Sigmoid colon (tissue), 6 donors: ENCODE measurements at regions not wholly inside any gene's neighbourhood (a gene's known extent, or its start where the extent isn't known, plus 50 kb on each side); places are given as distances from the start of the nearest gene placed in this dataset.

ENCODE experiments used
- DNase-seq: peaks from one replicate; pipeline ENCODE4 v3.0.0-alpha.2; 2019
- H3K27ac ChIP-seq, 4 donors: fragments of 200-600 bp; sonication (generic); one replicate each; pipeline ENCODE4 v1.5.1; 2016 to 2019; ENCODE audit warnings: mild to moderate bottlenecking in 1 of 4
- H3K27me3 ChIP-seq, 3 donors: fragments of 200-600 bp; sonication (generic); one replicate each; pipeline ENCODE4 v1.5.1; 2019; ENCODE audit warnings: mild to moderate bottlenecking in 1 of 3
- H3K36me3 ChIP-seq, 4 donors: fragments of 200-600 bp; sonication (generic); one replicate each; pipeline ENCODE4 v1.5.1; 2016 to 2019
- H3K4me1 ChIP-seq, 4 donors: fragments of 200-600 bp; sonication (generic); one replicate each; pipeline ENCODE4 v1.5.1; 2017 to 2019
- H3K4me3 ChIP-seq, 4 donors: fragments of 200-600 bp; sonication (generic); one replicate each; pipeline ENCODE4 v1.5.1; 2017 to 2019; ENCODE audit warnings: mild to moderate bottlenecking in 2 of 4, moderate library complexity in 1 of 4
- H3K9me3 ChIP-seq, 4 donors: fragments of 200-600 bp in 3 of 4; sonication (generic) in 3 of 4; one replicate each; pipeline versions ENCODE4 v1.5.1 to v1.6.1; 2013 to 2019
- CTCF ChIP-seq, 4 experiments: fragments of 450-650 bp in 3 of 4; fragments of 200-600 bp in 1 of 4; IDR thresholded peaks; one replicate each; pipeline ENCODE4 v1.5.1; 2016 to 2019; ENCODE audit warnings: antibody characterized with exemption in 4 of 4, mild to moderate bottlenecking in 3 of 4, moderate library complexity in 2 of 4
- EP300 ChIP-seq, 4 donors: sonication (generic); formaldehyde crosslinking; IDR thresholded peaks; one replicate each; pipeline ENCODE4 v1.6.1; 2017; ENCODE audit warnings: antibody characterized with exemption in 4 of 4
- POLR2A ChIP-seq, 2 donors: fragments of 450-650 bp; IDR thresholded peaks; one replicate each; pipeline ENCODE4 v1.6.1; 2016; ENCODE audit warnings: antibody characterized with exemption in 2 of 2, mild to moderate bottlenecking in 2 of 2, moderate library complexity in 2 of 2
- POLR2AphosphoS5 ChIP-seq, 4 donors: sonication (generic); formaldehyde crosslinking; IDR thresholded peaks; one replicate each; pipeline ENCODE4 v1.6.1; 2017; ENCODE audit warnings: antibody characterized with exemption in 4 of 4
- WGBS, 2 donors: extraction: QIAGEN DNeasy Blood & Tissue Kit; methylation state at CpG; one replicate each; pipeline ENCODE4 v1.1.7; 2013; 5-methylcytosine and 5-hydroxymethylcytosine counted together
- intact Hi-C: fragments of 100-400 bp; cut with DNase I; formaldehyde crosslinking; loops from one replicate; pipeline ENCODE4 v1.15.1; 2023
- donor health status: healthy with polysubstance abuse.
- donor health status: healthy.

GRCh38 chr1:55472115-55472514 lies 257.0 kb upstream of the USP24 start:
- no peak overlapping the region for H3K27ac ChIP-seq
- DNase-seq = no peak

GRCh38 chr1:55468142-55468795 lies 253.1 kb upstream of the USP24 start:
- no peaks in the 10 kb centered on the region for H3K27me3 ChIP-seq
- WGBS, 2 donors = 73 to 86% methylated on average over 7 of the region's 7 CpGs
- no peak overlapping the region for H3K4me3 ChIP-seq
- no peaks in the 10 kb centered on the region for H3K36me3 ChIP-seq
- no peak for DNase-seq
- H3K9me3 ChIP-seq = no peaks in the 10 kb centered on the region
- TF ChIP-seq POLR2AphosphoS5 (IDR thresholded peaks at IDR 0.05) (no peak), CTCF (IDR thresholded peaks at IDR 0.05) (no peak), POLR2A (IDR thresholded peaks at IDR 0.05) (no peak), EP300 (IDR thresholded peaks at IDR 0.05) (no peak)
- no peak overlapping the region for H3K27ac ChIP-seq
- intact Hi-C loops = loop anchor here (5.0 kb wide), 1 partner anchor 49 kb away; no protein-coding TSS in a partner anchor
- peaks cover 0 to 9% (median 2%) of the 10 kb centered on the region in 4 donors for H3K4me1 ChIP-seq

More at GRCh38 chr1:55472115-55472514, 257.0 kb upstream of the USP24 start:
- Histone ChIP-seq H3K4me1 (no peaks in the 10 kb centered on the region), H3K36me3 (no peaks in the 10 kb centered on the region), H3K4me3 (no peak overlapping the region), H3K9me3 (no peaks in the 10 kb centered on the region), H3K27me3 (no peaks in the 10 kb centered on the region)
- WGBS, 2 donors = 94 to 98% methylated on average over 1 of the region's 1 CpG
- intact Hi-C loops = no loop called here
- TF ChIP-seq POLR2AphosphoS5 (IDR thresholded peaks at IDR 0.05) (no peak), EP300 (IDR thresholded peaks at IDR 0.05) (no peak), POLR2A (IDR thresholded peaks at IDR 0.05) (no peak), CTCF (IDR thresholded peaks at IDR 0.05) (no peak)

GRCh38 chr1:55466921-55467320 lies 251.8 kb upstream of the USP24 start:
- Histone ChIP-seq H3K27ac (no peak overlapping the region), H3K36me3 (no peaks in the 10 kb centered on the region), H3K27me3 (no peaks in the 10 kb centered on the region), H3K4me3 (no peak overlapping the region), H3K4me1 (peaks cover 0 to 9% (median 2%) of the 10 kb centered on the region in 4 donors), H3K9me3 (no peaks in the 10 kb centered on the region)
- no peak for TF ChIP-seq POLR2A (IDR thresholded peaks at IDR 0.05)
- TF ChIP-seq POLR2AphosphoS5 (IDR thresholded peaks at IDR 0.05) = no peak
- no peak for TF ChIP-seq EP300 (IDR thresholded peaks at IDR 0.05)
- TF ChIP-seq CTCF (IDR thresholded peaks at IDR 0.05) = no peak
- no peak for DNase-seq
- intact Hi-C loops = loop anchor here (5.0 kb wide), 1 partner anchor 50 kb away; no protein-coding TSS in a partner anchor
- WGBS, 2 donors = 93% methylated on average over 2 of the region's 2 CpGs

- H3K4me3 ChIP-seq = no peak overlapping the region
- no peaks in the 10 kb centered on the region for H3K27me3 ChIP-seq
- no peak overlapping the region for H3K27ac ChIP-seq
- H3K4me1 ChIP-seq = peaks cover 0 to 9% (median 2%) of the 10 kb centered on the region in 4 donors
- TF ChIP-seq CTCF (IDR thresholded peaks at IDR 0.05) (no peak), POLR2A (IDR thresholded peaks at IDR 0.05) (no peak), POLR2AphosphoS5 (IDR thresholded peaks at IDR 0.05) (no peak), EP300 (IDR thresholded peaks at IDR 0.05) (no peak)
- DNase-seq = no peak
- intact Hi-C loops = loop anchor here (5.0 kb wide), 1 partner anchor 51 kb away; no protein-coding TSS in a partner anchor
- H3K36me3 ChIP-seq = no peaks in the 10 kb centered on the region
- 13 to 51% methylated on average over 1 of the region's 1 CpG for WGBS, 2 donors
- H3K9me3 ChIP-seq = no peaks in the 10 kb centered on the region
Observed at GRCh38 chr1:55466373-55466772, 251.2 kb upstream of the USP24 start.
